Dermis microvascular lymphatic vessel endothelial cell (primary cell): ENCODE measurements at regions not wholly inside any gene's neighbourhood (a gene's known extent, or its start where the extent isn't known, plus 50 kb on each side); places are given as distances from the start of the nearest gene placed in this dataset.
A peak's percentile ranks its signal among the peaks of the same experiment; 100 is the strongest.

Experiments used
- DNase-seq, 2 donors: peaks; one replicate each; pipeline versions ENCODE4 v3.0.0 to v3.0.0-alpha.2; 2010; ENCODE audit warnings: low read depth in 2 of 2

- DNase-seq, result no peak
These were observed 429.1 kb downstream of the DAD1 start for GRCh38 chr14:22159957-22160356.

GRCh38 chr14:22159099-22159498 lies 429.9 kb downstream of the DAD1 start:
- no peak for DNase-seq

GRCh38 chr14:22158560-22158959 lies 430.5 kb downstream of the DAD1 start:
- DNase-seq, result no peak

- no peak for DNase-seq
These were observed 433.5 kb downstream of the DAD1 start for GRCh38 chr14:22155571-22155970.

- no peak for DNase-seq
These were observed 436.1 kb downstream of the DAD1 start for GRCh38 chr14:22152903-22153302.

GRCh38 chr14:22152161-22152870 lies 436.7 kb downstream of the DAD1 start:
- no peak for DNase-seq

GRCh38 chr14:22151121-22151520 lies 437.9 kb downstream of the DAD1 start:
- no peak for DNase-seq

GRCh38 chr14:22149058-22149457 lies 440.0 kb downstream of the DAD1 start:
- DNase-seq, result no peak

GRCh38 chr14:22147716-22148115 lies 441.3 kb downstream of the DAD1 start:
- no peak for DNase-seq

- no peak for DNase-seq
These were observed 445.7 kb downstream of the DAD1 start for GRCh38 chr14:22143363-22143762.

GRCh38 chr14:22140633-22141032 lies 448.4 kb downstream of the DAD1 start:
- DNase-seq, result no peak

GRCh38 chr14:22131749-22132476 lies 457.1 kb downstream of the DAD1 start:
- DNase-seq, result no peak

- DNase-seq, result no peak
These were observed 450.5 kb upstream of the OR4E1 start for GRCh38 chr14:22124073-22124613.

- no peak for DNase-seq
These were observed 449.4 kb upstream of the OR4E1 start for GRCh38 chr14:22122829-22123560.

- DNase-seq, result no peak
These were observed 448.7 kb upstream of the OR4E1 start for GRCh38 chr14:22122227-22122818.

- DNase-seq, result no peak
These were observed 445.4 kb upstream of the OR4E1 start for GRCh38 chr14:22118899-22119477.

- no peak for DNase-seq
These were observed 439.8 kb upstream of the OR4E1 start for GRCh38 chr14:22113401-22113800.

GRCh38 chr14:22112004-22112403 lies 438.4 kb upstream of the OR4E1 start:
- peak in 1 of 2 donors; percentile 5 for DNase-seq

GRCh38 chr14:22107753-22108152 lies 434.1 kb upstream of the OR4E1 start:
- DNase-seq, result no peak

- DNase-seq, result no peak
These were observed 433.4 kb upstream of the OR4E1 start for GRCh38 chr14:22106700-22107697.
